ENCODE measurements at regions not wholly inside any gene's neighbourhood (a gene's known extent, or its start where the extent isn't known, plus 50 kb on each side); places are given as distances from the start of the nearest gene placed in this dataset.
"Not testable (repeated sequence)": the region's sequence is repeated elsewhere in the genome, so short reads cannot be mapped to it uniquely, and the experiment has no call there.

DNA sequence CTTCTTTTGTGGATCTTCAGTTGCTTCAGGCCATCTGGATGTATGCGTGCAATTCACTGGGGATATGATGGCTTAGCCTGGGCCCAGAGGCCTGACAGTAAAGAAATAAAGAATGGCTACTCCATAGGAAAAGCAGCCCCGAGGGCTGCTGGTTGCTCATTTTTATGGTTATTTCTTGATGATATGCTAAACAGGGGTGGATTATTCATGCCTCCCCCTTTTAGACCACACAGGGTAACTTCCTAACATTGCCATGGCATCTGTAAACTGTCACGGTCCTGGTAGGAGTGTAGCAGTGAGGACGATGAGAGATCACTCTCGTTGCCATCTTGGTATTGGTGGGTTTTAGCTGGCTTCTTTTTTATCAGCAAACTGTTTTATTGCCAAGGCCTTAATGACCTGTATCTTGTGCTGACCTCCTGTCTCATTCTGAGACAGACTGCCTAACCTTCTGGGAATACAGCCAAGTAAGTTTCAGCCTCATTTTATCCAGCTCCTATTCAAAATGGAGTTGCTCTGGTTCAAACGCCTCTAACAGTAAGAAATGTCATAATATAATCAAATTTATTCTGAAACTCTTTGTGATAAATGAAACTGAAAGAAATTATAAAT is 60.5 kb downstream of the DSEL start:
- no peak for DNase-seq

GRCh38 chr18:67453901-67454300 is 62.6 kb downstream of the DSEL start:
- DNase-seq = no peak

GRCh38 chr18:67451960-67452359 is 64.6 kb downstream of the DSEL start:
- DNase-seq = no peak

DNA sequence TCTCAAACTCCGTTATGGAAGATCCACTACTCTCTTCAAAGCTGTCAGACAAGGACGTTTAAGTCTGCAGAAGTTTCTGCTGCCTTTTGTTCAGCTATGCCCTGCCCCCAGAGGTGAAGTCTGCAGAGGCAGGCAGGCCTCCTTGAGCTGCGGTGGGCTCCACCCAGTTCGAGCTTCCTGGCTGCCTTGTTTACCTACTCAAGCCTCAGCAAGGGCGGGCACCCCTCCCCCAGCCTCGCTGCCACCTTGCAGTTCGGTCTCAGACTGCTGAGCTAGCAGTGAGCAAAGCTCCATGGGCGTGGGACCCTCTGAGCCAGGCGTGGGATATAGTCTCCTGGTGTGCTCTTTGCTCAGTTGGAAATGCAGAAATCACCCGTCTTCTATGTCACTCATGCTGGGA is 65.4 kb downstream of the DSEL start:
- DNase-seq = peak; percentile 28

DNA sequence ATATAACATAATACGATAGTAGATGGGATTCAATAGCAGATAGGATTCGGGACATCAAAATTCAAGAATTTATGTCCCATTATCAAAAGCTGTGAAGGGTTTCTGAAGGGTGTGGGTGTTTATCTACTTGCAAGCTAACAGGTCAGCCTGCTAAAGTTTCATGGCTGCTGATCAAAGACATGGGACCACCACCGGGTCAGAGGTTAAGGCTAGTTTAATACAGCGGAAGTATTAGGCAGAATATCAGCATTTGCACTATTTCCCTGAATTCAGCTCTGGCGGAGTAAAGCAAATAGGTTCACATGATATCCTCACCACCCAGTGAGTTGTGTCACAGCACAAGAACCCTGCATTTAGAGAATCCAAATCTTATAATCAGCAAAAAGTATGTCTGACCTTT is 82.5 kb downstream of the DSEL start:
- DNase-seq = no peak

DNA sequence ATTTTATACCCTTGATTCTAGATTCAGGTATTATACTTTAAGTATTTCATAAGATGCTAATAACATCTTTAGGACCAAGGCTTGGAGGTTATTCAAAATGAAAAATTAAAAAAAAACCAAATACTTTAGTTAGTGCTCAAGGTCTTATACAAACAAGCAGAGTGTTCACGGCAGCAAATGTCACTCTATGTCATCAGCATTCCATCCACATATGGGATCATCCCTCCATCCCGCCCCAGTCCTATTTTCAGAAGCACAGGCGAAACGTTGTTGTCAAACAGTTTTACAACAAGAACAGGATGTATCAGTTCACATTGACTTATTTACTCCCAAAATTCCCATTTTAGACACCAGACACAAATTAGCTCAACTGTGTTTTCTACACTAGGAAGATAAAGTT is 83.7 kb downstream of the DSEL start:
- DNase-seq = no peak

GRCh38 chr18:67428805-67429204 is 87.7 kb downstream of the DSEL start:
- no peak for DNase-seq

GRCh38 chr18:67428158-67428557 is 88.4 kb downstream of the DSEL start:
- no peak for DNase-seq

DNA sequence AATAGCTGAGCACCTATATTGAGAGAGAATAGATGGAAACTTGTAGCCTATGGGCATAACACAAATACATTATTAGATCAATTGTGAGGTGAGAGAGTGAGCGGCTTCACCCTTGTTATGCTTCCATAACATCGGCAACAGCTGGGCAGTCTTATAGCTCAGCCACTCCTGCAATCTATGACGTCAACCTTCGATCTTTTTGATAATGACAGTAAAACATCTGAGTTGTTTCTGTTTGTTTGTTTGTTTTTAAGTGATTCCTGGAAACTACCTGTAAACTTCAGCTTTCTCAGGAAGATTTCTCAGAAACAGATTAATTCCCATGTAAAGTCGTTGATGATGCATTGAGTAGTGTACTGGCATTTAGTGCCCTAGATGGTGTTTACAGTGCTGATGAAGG is 90.0 kb downstream of the DSEL start:
- DNase-seq = no peak

- no peak for DNase-seq
Observed at GRCh38 chr18:67425672-67426071, 90.8 kb downstream of the DSEL start.

GRCh38 chr18:67421651-67422050 is 94.9 kb downstream of the DSEL start:
- DNase-seq = no peak

DNA sequence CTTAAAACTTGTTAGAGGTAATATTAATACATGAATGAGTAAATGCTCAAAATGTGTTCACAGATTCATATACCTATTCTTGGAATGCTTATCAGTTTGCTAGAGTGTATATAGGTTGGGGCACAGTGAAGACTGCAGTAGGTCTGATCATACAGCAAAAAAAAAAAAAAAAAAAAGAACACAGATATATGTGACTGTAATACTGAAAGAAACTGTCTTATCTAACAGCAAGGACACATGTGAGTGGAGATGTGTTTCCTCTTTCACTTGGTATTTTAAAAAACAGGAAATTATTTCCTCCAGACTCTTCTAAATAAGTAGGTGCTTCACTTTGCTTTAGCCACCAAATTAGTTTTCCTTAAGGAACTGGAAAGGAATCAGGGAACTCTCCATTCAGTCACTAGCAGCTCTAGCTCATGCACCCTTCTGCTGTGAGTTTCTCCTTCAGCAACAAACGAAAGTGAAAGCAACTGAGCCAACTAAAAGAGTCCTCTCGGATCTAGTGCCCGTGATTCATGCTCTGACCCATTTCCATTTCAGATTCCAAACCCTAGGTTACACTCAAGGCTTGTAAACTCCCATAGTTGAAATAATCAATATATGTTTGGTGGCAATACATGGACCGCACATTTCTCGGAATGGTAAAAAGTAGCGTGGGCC is 98.5 kb downstream of the DSEL start:
- peak; percentile 47 for DNase-seq

- no peak for DNase-seq
Observed at GRCh38 chr18:67411116-67411515, 105.4 kb downstream of the DSEL start.

DNA sequence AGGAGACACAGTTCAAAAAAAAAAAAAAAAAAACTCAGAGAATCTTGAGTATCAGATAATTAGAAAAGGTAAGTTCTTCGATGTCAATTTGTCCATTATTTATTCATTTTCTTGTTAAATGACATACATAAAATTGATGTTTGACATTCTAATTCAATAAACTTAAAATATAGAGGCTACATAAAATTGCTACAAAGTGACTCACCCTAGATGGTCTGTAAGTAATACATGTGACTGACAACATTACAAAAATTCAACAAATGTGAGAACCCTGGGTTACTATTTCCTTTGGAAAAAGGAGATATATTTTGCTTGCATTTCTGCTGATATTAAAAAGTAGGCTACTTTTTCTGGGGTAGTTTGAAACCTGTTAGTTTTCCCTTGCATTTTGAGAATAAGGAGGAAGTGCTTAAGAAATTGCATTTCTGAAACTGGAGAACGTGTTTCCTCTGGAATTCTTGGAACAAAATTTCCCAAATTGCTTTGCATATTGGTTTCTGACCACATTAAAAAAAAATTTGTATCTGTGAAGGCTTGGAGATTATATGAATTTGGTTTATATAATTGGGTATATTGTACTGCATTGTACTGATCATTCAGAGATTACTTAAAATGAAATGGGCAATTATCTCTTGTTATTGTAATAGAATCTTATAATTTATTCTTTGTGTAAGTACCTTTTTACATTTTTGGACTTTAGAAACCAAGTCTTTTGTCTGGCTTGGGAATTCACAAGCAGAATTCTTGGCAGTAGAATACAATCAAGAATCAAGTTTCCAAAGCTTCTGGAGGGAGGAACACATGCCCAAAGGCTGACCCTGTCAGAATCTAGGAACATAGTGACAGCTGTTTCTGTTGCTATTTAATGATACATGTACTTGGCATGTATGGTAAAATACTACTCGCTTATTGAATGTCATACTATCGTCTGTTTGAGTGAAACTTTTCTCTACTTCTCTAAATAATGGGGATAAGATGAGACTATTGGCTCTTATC is 106.1 kb downstream of the DSEL start:
- DNase-seq = no peak

- no peak for DNase-seq
Observed at GRCh38 chr18:67408240-67408639, 108.3 kb downstream of the DSEL start.

- DNase-seq = no peak
Observed at GRCh38 chr18:67406714-67407113, 109.8 kb downstream of the DSEL start.

- DNase-seq = no peak
Observed at GRCh38 chr18:67402543-67402942, 114.0 kb downstream of the DSEL start.

- DNase-seq = no peak
Observed at GRCh38 chr18:67400502-67401117, 115.9 kb downstream of the DSEL start.

- DNase-seq = no peak
Observed at GRCh38 chr18:67386032-67386431, 130.5 kb downstream of the DSEL start.

GRCh38 chr18:67385455-67385854 is 131.1 kb downstream of the DSEL start:
- DNase-seq = no peak

DNA sequence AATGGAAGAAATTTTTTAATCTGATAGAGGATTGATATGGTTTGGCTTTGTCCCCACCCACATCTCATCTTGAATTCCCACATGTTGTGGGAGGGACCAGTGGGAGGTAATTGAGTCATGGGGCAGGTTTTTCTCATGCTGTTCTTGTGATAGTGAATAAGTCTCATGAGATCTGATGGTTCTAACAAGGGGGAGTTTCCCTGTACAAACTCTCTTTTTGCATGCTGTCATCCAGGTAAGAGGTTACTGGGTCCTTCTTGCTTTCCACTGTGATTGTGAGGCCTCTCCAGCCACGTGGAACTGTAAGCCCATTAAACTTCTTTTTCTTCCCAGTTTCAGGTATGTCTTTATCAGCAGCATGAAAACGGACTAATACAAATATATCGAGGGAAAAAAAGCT is 132.5 kb downstream of the DSEL start:
- DNase-seq = not testable (repeated sequence)

DNA sequence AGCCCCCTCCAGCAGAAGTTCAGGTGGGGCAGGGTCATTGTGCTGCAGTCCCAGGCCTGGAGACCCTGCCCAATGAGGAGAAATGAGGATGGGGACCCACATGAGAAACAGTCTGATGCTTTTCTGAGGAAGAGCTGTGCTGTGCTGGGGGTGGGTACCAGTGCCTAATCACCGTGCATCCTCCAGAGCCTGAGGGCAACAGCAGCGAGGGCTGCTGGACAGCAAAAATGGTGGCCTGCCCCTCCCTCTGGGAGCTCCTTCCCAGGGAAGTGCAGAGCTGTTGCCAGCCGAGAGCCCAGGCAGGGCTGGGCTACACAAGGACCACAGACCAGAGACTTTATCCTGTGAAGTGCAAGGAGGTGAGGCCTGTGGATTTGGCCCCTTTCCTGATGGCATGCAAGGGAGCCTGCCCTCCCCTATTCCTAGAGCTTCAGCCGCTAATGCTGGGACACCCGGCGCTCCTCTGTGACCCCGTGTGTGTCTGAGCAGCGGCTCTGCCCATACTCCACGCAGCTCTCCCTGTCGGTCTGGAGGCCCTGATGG is 134.8 kb downstream of the DSEL start:
- no peak for DNase-seq

DNA sequence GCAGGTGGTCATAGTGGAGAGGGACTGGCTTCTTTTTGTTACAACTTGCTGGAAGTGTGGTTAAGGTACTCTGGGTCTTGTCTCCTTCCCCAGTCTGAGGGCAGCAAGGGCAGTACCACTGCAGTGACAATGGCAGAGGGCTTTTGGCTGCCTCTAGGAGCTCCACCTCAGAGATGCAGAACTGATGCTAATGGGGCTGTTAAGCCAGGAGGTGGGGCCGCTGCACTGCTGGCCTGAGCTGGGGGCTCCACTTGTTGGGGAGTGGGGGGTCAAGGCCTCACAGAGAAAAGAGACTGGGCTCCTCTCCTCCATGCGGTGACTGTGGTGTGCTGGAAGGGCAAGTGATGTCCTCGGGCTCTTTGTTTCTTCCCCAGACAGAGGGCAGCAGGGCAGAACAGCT is 135.7 kb downstream of the DSEL start:
- DNase-seq = no peak

Data from CD4-positive, alpha-beta T cell treated with Interleukin-12 subunit alpha and Interleukin-12 subunit beta, for 1 hour (primary cell).